ENCODE measurements at regions not wholly inside any gene's neighbourhood (a gene's known extent, or its start where the extent isn't known, plus 50 kb on each side); places are given as distances from the start of the nearest gene placed in this dataset.
A peak's percentile ranks its signal among the peaks of the same experiment; 100 is the strongest.
"Not testable (repeated sequence)": the region's sequence is repeated elsewhere in the genome, so short reads cannot be mapped to it uniquely, and the experiment has no call there.

DNA sequence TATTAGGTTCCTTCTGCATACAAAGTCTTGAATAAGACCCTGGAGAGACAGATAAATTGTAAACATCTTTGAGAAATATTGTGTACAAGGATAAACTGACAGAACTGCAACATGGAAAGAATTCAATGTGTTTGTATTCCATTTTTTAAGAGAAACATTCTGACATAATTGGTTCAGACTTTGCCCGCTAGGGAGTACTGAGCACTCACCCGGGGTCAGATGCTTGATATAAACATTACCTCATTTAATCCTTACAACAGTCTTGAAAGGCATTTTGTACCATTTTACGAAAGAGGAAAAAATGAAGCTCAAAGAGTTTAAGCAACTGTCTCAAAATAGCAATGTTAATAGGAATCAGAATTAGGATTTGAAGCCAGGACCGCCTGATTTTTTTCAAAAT lies 416.7 kb upstream of the CRIM1 start:
- no peak for DNase-seq (ENCODE audit: low spot score)

DNA sequence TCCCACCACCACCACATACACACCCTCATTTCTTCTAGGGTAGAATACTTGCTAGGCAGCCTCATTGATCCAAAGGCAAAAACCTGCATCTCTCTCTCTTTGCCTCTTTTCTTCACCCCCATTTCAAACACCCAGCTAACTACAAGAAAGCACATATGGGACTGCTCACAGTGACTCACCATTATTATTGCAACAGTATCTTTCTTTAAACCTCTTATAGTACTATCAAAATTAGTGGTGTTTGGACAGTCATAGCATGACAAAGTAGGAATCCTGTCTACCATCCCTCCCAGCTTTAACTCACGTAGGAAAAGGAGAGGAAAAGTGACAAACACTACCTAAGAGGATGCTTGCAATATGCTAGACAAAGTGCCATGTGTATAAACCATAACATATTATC lies 422.5 kb upstream of the CRIM1 start:
- DNase-seq (ENCODE audit: low spot score): no peak

DNA sequence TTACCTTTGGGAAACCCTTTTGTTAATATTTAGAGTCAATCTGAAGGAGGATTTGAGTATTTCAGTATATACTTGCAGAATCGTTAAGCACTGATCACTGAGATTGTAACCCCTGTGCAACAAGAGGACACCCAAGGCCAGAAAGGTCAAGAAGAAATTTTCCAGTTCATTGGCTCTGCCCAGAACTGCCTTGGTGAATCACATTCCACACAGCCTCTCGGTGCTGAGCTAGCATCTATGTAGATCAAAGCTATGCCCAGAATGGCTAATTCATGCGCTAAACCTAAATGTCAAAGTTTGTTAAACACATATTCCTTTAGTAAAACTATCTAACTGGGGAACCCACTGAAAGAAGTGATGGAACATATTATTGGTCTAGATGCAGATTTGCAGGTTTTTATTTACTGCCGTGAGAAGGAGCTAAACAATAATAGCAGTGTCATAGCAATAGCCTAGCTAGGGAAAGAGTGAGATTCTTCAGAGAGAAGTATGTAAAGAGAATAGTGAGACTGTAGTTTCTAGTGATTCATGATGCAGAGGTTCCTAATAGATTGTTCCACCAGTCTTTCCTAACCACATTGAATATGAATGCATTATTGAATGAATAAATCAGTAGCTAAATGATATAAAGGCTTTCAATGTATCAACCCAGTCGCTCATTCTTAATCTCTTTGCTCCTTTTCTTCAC lies 423.2 kb upstream of the CRIM1 start:
- DNase-seq (ENCODE audit: low spot score): peak; percentile 3

DNA sequence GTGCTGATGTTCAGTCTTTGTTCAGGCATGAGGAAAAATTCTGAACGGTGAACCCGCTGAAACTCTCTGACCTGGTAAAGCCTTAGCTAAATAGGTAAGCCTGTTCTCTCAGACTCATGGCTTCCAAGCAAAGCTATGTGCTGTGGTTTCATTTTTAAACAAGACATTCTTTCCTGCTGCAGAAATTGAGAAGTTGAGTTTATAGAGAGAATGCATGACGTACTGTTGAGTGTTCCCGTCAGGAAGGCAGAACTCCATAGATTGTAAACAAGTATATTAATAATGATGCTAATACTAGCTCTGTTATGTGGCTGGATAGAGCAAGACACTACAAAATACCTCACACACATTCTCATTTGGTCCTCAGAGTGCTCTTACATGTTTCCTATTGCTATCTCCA lies 424.0 kb upstream of the CRIM1 start:
- no peak for DNase-seq (ENCODE audit: low spot score)

DNA sequence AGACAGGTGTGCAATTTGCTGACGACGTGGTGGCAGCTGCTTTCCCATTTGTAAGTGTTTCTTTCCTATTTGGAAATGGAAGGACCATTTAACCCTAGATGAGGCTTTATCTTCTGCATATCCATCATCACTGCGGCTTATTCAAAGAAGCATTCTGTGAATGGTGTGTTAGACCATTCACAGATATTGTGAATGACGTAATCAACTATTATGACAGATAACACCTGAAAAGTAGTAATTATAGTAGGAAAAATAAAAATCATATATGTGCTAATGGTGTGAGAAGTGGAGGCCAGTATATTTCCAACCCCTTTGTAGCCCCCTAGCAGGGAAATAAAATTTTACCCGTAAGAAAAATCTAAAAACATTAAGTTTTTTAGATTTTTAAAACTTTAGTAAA lies 424.5 kb upstream of the CRIM1 start:
- DNase-seq (ENCODE audit: low spot score): no peak

DNA sequence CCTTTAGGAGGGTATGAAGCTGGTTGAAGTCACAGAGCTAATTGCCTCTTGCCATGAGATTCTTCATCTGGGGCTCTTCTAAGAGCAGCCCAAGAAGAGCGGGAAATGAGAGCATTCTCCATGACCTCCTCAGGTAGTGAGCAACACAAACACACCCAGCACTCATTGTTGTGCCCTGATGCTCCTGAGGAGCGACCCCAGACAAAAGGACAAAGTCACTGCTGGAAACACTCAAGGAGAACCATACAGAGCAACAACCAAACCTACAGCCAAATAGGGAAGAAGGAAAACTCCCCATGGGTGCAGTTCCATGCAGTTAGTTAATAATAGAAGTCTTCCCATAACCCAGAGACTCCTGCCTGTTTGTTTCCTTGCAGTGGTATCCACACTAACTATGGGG lies 426.0 kb upstream of the CRIM1 start:
- no peak for DNase-seq (ENCODE audit: low spot score)

DNA sequence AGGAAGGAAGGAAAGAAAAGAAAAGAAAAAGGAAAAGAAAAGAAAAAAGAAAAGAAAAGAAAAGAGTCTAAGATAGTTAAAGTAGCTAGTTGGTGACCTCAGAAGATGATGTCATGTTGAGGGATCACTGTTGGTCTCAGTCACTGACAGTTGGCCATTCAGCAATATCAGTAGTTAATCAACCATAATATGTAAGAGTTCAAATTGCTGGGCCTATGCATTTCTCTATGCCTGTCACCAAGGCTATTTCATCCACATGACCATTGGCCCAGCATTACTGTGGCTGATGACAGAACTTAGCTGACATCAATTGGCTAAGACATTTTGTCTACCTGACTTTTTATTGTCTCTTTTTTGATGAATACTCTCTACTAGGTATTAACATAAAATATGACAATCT lies 435.5 kb upstream of the CRIM1 start:
- no peak for DNase-seq (ENCODE audit: low spot score)

DNA sequence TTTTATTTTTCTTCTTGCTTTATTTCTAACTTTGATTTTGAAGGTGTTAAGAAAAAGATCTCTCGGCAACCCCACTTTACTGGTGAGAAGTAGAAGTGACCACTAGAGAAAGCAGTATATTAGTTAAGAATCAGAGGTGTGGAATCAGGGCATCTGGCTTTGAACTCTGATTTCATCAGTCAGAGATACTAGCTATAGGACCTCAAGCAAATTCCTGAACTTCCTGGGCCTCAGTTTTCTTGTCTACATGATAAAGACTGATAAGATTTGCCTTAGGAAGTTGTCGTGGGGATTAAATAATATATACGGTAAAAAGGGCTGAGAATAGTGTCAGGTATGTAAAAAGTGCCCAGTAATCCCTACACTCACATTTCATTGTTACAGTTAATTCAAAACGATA lies 440.3 kb upstream of the CRIM1 start:
- DNase-seq (ENCODE audit: low spot score): no peak

DNA sequence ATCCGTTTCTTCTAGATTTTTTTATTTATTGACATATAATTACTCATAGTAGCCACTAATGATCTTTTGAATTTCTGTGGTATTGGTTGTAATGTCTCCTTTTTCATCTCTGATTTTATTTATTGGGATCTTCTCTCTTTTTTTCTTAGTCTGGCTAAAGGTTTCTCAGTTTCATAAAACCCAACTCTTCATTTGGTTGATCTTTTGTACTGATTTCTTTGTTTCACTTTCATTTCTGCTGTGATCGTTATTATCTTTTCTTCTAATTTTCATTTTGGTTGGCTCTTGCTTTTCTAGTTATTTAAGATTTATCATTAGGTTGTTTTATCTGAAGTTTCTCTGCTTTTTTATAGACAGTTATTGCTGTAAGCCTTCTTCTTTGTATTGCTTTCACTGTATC lies 463.6 kb upstream of the CRIM1 start:
- DNase-seq (ENCODE audit: low spot score): no peak

DNA sequence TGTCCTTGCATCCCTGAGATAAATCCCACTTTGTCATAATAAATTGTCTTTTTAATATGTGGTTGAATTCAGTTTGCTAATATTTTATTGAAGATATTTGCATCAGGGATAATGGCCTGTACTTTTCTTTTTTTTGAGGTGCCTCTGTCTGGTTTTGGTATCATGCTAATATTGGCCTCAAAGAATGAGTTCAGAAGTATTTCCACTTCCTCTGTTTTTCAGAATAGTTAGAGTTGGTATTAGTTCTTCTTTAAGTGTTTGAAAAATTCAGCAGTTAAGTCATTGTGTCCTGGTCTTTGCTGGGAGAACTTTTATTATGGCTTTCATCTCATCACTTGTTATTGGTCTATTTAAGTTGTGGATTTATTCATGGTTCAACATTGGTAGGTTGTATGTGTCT lies 464.1 kb upstream of the CRIM1 start:
- no peak for DNase-seq (ENCODE audit: low spot score)

DNA sequence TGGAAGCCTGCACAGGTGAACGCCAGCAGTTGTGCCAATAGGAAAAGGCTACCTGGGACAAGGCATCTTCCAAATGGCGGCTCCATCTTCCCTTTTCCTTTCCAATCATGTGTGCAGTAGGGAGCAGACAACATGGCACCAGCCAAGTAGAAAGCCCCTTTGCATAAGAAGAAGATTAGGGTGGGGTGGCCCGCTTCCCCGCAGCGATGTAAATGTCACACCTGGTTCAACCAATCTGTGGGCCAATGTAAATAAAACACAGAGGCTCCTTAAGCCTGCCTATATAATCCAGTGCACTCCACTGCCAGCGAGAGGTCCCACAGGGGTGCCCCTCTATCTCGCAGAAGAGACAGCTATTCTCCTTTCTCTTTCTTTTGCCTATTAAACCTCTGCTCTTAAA lies 468.4 kb upstream of the CRIM1 start:
- no peak for DNase-seq (ENCODE audit: low spot score)

DNA sequence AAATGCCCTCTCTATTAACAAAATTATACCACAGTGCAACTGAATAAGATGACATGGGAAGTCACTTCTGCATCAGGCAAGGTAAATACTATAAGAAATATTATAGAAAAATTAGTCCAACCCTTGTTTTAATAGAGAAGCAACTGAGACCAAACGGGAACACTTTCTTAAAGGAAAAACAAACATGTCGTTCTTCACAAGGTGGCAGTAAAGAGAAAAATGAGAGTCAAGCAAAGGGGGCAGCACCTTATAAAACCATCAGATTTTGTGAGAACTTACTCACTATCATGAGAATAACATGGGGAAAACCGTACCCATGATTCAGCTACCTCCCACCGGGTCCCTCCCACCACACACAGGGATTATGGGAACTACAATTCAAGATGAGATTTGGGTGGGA lies 481.7 kb upstream of the CRIM1 start:
- no peak for DNase-seq (ENCODE audit: low spot score)

DNA sequence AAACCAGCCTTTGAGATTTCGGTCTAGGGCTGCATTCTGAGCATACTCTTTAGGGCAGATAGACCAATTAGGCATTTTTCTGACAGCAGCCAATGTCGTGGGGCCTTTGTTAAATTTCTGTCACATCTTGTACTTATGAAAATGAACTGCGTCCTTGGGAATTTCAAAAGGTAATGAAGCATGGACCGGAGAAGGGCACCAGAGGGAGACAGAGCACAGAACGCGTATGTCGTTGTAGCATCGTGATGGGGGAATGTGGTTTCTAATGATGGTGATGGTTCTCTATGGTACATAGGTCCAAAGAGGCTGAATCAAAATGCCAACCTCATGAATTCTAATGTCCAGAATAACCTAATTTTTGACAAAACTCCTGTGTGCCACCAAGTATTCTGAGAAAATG lies 483.9 kb upstream of the CRIM1 start:
- peak; percentile 35 for DNase-seq (ENCODE audit: low spot score)

DNA sequence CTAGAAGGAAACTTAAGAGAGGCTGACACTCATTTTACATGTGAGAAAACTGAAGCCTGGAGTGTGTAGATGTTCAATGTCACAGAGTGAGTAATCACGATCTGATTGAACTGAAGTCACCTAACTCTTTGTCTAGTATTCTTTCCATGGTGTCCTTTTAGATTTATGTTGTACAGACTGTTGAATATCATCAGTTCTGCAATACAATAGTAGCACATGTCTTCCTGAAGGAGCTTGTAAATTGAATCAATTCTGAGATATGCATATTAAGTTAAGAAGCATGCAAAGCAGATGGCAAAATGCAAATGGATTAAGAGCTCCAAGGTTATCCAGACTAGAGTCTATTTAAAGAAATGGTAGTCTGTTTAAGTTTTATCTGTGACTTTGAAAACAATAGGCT lies 484.9 kb upstream of the CRIM1 start:
- no peak for DNase-seq (ENCODE audit: low spot score)

DNA sequence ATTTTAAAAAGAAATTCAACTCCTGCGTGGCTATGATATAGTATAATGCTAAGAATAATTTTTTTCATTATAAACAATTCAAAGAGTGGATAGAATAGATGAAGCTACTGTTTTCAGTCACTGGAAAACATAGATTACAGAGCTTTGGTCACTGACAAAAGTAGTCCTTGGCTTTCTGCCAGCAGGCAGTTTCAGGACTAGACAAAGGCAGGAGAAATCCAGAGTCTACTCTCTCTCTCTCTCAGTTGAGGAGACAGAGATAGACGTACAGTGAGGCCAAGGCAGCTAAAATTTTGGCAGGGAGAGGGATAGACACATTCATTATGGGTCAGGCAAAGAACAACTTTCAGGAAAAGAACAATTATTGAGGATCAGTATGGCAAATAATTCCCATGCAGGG lies 491.4 kb upstream of the CRIM1 start:
- no peak for DNase-seq (ENCODE audit: low spot score)

DNA sequence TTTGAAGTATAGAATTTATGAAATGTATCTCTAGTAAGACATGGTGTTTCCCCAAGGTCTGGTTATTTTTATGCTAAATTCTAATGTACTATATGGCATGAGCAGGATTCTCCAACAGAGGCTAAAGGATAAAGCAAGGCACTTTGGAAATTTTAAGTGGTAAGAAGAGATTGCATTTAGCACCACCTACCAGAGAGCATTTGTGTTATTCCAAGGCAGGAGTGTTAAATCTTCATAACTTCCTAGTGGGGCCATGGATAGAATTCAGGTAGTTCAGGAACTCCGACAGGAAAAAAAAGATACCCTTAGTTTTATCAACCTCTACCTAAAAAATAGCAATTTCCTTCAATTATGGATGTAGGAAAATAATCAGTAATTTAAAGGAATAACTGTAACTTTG lies 497.4 kb upstream of the CRIM1 start:
- no peak for DNase-seq (ENCODE audit: low spot score)

DNA sequence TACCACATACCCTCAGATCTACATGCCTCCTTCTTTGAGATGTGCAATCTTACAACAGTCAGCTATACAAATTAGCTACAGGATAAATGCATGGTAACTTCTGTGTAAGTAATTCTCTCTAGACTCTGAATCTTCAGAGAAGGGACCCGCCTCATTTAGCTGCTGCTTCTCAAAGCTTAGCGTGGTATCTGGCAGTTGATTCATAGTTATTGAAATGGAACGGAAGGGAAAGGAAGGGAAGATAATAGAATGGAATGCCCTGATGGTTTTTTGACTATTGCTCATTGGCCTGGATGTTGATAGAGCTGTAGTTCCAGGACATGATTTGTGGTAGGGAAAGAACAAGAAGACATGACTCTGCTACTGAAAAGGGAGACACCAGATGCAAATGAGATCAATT lies 498.1 kb upstream of the CRIM1 start:
- DNase-seq (ENCODE audit: low spot score): no peak

DNA sequence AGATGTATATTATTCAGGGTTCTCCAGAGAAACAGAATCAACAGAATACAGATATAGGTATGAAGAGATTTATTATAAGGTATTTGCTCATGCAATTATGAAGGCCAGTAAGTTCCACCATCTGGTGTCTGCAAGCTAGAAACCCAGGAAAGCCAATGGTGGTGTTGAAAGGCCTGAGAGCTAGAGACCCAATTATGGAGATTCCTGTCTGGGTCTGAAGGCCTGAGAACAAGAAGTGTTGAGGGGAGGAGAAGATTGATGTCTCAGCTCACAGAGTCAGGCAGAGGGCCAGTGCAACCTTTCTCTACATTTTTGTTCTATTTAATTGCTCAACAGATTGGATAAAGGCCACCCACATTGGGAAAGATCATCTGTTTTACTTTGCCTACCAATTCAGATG lies 524.2 kb upstream of the CRIM1 start:
- DNase-seq (ENCODE audit: low spot score): no peak

DNA sequence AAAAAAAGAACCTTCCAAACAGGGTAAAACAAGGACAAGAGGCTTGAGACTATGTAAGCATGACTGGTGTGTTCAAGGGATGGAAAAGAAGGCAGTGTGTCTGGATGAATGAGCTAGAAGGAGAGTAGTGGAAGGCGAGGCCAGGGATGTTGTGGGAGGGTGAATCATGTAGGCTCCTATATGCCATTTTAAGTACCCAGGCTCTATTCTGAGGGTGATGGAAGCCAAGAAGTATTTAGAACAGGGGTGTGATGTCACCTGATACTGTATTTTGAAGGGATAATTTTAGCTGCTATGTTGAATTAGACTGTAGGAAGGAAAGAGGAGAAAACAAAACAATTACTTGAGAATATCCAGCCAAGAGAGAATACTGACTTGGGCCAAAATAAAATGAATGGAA lies 524.7 kb upstream of the CRIM1 start:
- no peak for DNase-seq (ENCODE audit: low spot score)

DNA sequence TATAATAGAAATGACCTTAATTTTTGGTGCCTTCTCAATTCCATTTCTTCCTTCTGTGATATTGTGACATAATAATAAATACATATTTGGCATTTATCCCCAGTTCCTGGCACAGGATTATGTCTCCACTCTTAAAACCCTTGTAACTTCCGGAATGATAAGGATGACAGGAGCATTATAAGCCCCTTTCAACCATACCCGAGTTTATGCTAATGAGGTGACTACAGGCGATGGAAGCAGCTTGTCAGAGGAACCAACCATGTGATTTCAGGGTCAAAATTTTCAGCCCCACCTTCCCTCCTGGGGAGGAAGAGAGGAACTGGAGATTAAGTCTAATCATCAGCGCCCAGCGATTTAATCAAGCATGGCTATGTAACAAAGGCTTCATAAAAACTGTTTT lies 528.5 kb upstream of the CRIM1 start:
- no peak for DNase-seq (ENCODE audit: low spot score)

DNA sequence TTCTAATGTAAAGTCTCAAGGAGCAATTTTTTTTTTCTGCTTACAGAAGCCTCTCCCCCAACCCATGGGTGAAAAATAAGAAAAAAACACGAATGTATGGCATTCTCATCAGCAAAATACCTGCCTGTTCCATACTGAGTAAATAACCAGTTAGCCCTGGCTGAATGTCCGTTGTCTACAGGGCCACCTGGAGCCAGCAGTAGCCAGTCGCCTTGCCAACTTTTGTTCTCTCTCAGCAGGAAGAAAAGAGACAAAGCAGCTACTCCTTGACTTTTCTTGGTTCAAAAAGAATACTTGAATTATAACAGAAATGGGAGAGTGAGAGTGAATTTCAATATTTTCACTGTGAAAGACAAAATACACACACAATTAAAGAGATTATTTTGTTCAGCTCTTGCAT lies 532.9 kb upstream of the CRIM1 start:
- DNase-seq (ENCODE audit: low spot score): no peak

DNA sequence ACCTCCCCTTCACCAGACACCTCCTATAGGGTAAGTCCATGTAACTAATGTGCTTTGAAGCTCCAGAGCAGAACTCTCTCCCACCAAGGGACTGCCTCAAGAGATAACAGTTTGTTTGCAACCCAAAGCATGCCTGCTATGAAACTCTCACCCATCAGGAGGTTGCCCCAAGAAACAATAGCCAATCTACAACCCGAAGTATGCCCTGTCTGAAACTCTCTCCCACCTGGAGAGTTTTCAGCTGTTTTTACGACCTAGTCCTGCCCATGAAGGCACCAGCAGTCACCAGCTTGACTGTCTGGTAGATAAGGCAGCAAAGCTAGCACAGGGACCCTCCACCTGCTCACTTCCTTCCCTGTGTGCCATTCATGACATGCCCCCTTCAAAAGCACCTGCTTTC lies 533.9 kb upstream of the CRIM1 start:
- DNase-seq (ENCODE audit: low spot score): no peak

DNA sequence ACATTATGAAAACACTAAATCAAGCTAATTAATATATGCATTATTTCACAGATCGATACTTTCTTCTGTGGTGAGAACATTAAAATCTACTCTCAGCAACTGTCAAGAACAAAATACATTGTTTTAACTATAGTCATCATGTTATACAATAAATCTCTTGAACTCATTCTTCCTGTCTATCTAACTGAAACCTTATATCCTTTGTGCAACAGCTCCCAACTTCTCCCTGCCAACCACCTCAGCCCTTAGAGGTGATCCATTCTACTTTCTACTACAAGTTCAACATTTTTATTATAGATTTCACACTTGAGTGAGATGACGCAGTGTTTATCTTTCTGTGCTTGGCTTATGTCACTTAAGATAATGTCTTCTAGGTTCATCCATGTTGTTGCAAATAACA lies 535.2 kb upstream of the CRIM1 start:
- DNase-seq (ENCODE audit: low spot score): no peak

DNA sequence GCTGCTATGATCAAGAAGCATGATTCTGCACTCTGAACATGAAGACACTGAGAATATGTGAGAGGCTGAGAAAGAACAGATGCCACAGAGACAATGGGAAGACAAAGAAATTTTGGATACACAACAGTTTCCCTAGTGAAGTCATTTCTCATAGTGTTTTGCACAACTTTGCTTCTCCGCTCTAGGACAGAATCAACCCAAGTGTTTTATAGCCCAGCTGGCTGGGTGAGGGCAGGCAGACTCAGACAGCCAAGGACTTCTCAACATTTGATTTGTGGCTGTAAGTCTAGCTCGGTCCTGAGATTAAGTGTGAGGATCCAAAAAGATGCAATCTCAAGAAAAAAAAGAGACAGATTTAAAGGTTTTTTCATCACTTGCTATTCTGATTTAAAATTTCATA lies 536.5 kb upstream of the CRIM1 start:
- no peak for DNase-seq (ENCODE audit: low spot score)

DNA sequence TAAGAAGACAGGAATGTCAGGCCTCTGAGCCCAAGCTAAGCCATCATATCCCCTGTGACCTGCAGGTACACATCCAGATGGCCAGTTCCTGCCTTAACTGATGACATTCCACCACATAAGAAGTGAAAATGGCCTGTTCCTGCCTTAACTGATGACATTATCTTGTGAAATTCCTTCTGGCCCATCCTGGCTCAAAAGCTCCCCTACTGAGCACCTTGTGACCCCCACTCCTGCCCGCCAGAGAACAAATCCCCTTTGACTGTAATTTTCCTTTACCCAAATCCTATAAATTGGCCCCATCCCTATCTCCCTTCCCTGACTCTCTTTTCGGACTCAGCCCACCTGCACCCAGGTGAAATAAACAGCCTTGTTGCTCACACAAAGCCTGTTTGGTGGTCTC lies 537.2 kb upstream of the CRIM1 start:
- not testable (repeated sequence) for DNase-seq (ENCODE audit: low spot score)

All from COLO829 (cell line).